OCI-LY7 (cell line): ENCODE measurements at regions not wholly inside any gene's neighbourhood (a gene's known extent, or its start where the extent isn't known, plus 50 kb on each side); places are given as distances from the start of the nearest gene placed in this dataset.

Source experiments
- EZH2phosphoT487 ChIP-seq: fragments of 200-600 bp; sonication (generic); IDR thresholded peaks from 2 replicates; pipeline ENCODE4 v1.6.1; 2018; ENCODE audit warnings: low read depth, borderline replicate concordance, mild to moderate bottlenecking, mixed run types, antibody characterized with exemption, low read length, moderate library complexity, mixed read lengths
- TF ChIP-seq, protein P1 (sequence below): fragments of 200-600 bp; sonication (generic); conservative IDR thresholded peaks from 2 replicates; pipeline ENCODE4 v1.5.1; 2014; ENCODE audit warnings: mild to moderate bottlenecking, antibody characterized with exemption, low read length, moderate library complexity, mixed read lengths

GRCh38 chr13:91148098-91148497, 199.4 kb upstream of the MIR17HG start:
- TF ChIP-seq, protein P1, sequence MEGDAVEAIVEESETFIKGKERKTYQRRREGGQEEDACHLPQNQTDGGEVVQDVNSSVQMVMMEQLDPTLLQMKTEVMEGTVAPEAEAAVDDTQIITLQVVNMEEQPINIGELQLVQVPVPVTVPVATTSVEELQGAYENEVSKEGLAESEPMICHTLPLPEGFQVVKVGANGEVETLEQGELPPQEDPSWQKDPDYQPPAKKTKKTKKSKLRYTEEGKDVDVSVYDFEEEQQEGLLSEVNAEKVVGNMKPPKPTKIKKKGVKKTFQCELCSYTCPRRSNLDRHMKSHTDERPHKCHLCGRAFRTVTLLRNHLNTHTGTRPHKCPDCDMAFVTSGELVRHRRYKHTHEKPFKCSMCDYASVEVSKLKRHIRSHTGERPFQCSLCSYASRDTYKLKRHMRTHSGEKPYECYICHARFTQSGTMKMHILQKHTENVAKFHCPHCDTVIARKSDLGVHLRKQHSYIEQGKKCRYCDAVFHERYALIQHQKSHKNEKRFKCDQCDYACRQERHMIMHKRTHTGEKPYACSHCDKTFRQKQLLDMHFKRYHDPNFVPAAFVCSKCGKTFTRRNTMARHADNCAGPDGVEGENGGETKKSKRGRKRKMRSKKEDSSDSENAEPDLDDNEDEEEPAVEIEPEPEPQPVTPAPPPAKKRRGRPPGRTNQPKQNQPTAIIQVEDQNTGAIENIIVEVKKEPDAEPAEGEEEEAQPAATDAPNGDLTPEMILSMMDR = no peak
- TF ChIP-seq EZH2phosphoT487 = no peak
